Ovary (tissue), 3 donors: ENCODE measurements at regions not wholly inside any gene's neighbourhood (a gene's known extent, or its start where the extent isn't known, plus 50 kb on each side); places are given as distances from the start of the nearest gene placed in this dataset.

Experiments
- EP300 ChIP-seq: sonication (generic); formaldehyde crosslinking; IDR thresholded peaks from one replicate; pipeline ENCODE4 v1.6.1; 2017; ENCODE audit warnings: antibody characterized with exemption
- POLR2A ChIP-seq: fragments of 450-650 bp; IDR thresholded peaks from one replicate; pipeline ENCODE4 v1.6.1; 2017; ENCODE audit warnings: antibody characterized with exemption, mild to moderate bottlenecking, moderate library complexity
- TF ChIP-seq, protein P1 (sequence below), 3 donors: fragments of 450-650 bp in 2 of 3; fragments of 200-600 bp in 1 of 3; IDR thresholded peaks; one replicate each; pipeline versions ENCODE4 v1.5.1 to v1.8.0; 2016 to 2022; ENCODE audit warnings: antibody characterized with exemption in 3 of 3, mild to moderate bottlenecking in 1 of 3
- donor health status: DM: no; HTN: no; CAD: no.

DNA sequence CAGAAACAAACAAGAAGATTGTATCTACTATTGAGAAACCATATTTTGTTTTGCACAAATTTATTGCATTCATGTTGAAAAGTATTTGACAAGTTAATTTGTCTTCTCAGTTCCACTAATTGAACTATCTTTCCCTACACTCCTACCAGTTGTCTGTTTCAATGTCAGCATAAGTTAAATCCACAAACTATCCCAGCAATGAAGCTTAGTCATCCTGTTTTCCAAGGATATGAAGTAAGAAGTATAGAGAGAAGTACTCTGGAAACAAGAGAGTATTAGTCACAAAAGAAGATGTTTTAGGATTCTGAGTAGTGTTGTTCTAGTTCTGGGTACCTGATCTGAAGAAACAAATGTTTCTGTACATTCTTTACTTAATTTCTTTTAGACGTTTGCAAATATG lies 261.6 kb upstream of the ZNF804A start:
- TF ChIP-seq POLR2A (no peak), EP300 (no peak)
- TF ChIP-seq, protein P1, sequence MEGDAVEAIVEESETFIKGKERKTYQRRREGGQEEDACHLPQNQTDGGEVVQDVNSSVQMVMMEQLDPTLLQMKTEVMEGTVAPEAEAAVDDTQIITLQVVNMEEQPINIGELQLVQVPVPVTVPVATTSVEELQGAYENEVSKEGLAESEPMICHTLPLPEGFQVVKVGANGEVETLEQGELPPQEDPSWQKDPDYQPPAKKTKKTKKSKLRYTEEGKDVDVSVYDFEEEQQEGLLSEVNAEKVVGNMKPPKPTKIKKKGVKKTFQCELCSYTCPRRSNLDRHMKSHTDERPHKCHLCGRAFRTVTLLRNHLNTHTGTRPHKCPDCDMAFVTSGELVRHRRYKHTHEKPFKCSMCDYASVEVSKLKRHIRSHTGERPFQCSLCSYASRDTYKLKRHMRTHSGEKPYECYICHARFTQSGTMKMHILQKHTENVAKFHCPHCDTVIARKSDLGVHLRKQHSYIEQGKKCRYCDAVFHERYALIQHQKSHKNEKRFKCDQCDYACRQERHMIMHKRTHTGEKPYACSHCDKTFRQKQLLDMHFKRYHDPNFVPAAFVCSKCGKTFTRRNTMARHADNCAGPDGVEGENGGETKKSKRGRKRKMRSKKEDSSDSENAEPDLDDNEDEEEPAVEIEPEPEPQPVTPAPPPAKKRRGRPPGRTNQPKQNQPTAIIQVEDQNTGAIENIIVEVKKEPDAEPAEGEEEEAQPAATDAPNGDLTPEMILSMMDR (IDR thresholded peaks at IDR 0.05) = no peak
